ENCODE measurements at regions not wholly inside any gene's neighbourhood (a gene's known extent, or its start where the extent isn't known, plus 50 kb on each side); places are given as distances from the start of the nearest gene placed in this dataset.

GRCh38 chr9:126559296-126559695 lies 54.4 kb upstream of the LMX1B start:
- TF ChIP-seq POLR2AphosphoS5 (IDR thresholded peaks at IDR 0.05; ENCODE audit: low read depth, low read length), result no peak
- TF ChIP-seq TAF1 (IDR thresholded peaks at IDR 0.05; ENCODE audit: borderline replicate concordance, low read depth, low read length), result no peak

All from GM12892 (cell line).